GM12874 (cell line): ENCODE measurements at regions not wholly inside any gene's neighbourhood (a gene's known extent, or its start where the extent isn't known, plus 50 kb on each side); places are given as distances from the start of the nearest gene placed in this dataset.
A peak's percentile ranks its signal among the peaks of the same experiment; 100 is the strongest.

Source experiments
- CTCF ChIP-seq: IDR thresholded peaks from 2 replicates; pipeline ENCODE4 v1.5.1; 2011; ENCODE audit warnings: low read depth, mild to moderate bottlenecking, control low read depth, low read length, moderate library complexity; ENCODE audit not compliant: insufficient read depth

GRCh38 chr3:137692803-137693431, 71.2 kb upstream of the SOX14 start:
- TF ChIP-seq CTCF, result peak; percentile 74

- no peak for TF ChIP-seq CTCF
Measured at GRCh38 chr3:137693791-137694190, 70.3 kb upstream of the SOX14 start.

- no peak for TF ChIP-seq CTCF
Measured at GRCh38 chr3:137694836-137695235, 69.3 kb upstream of the SOX14 start.

GRCh38 chr3:137695351-137695750, 68.8 kb upstream of the SOX14 start:
- no peak for TF ChIP-seq CTCF

GRCh38 chr3:137709011-137709601, 55.0 kb upstream of the SOX14 start:
- TF ChIP-seq CTCF, result peak; percentile 45
